Limb (tissue), 2 donors: ENCODE measurements at regions not wholly inside any gene's neighbourhood (a gene's known extent, or its start where the extent isn't known, plus 50 kb on each side); places are given as distances from the start of the nearest gene placed in this dataset.
"Not testable (repeated sequence)": the region's sequence is repeated elsewhere in the genome, so short reads cannot be mapped to it uniquely, and the experiment has no call there.

Source experiments
- DNase-seq, 2 donors: peaks; one replicate each; pipeline ENCODE4 v3.0.0-alpha.2; 2016; ENCODE audit errors: extremely low spot score in 2 of 2

GRCh38 chr2:131584380-131584779, 56.7 kb downstream of the CCDC74A start:
- no peak for DNase-seq

GRCh38 chr2:131584940-131585339, 57.3 kb downstream of the CCDC74A start:
- DNase-seq = no peak

- DNase-seq = no peak
Measured at GRCh38 chr2:131588152-131588873, 60.6 kb downstream of the CCDC74A start.

GRCh38 chr2:131589126-131589525, 61.4 kb downstream of the CCDC74A start:
- not testable (repeated sequence) for DNase-seq

GRCh38 chr2:131590366-131590765, 62.7 kb downstream of the CCDC74A start:
- no peak for DNase-seq

GRCh38 chr2:131590896-131591295, 63.2 kb downstream of the CCDC74A start:
- DNase-seq = no peak

- DNase-seq = not testable (repeated sequence)
Measured at GRCh38 chr2:131596561-131596960, 68.9 kb downstream of the CCDC74A start.

- not testable (repeated sequence) for DNase-seq
Measured at GRCh38 chr2:131602444-131602843, 74.8 kb downstream of the CCDC74A start.

GRCh38 chr2:131604652-131605051, 77.0 kb downstream of the CCDC74A start:
- not testable (repeated sequence) for DNase-seq

GRCh38 chr2:131606366-131606765, 78.7 kb downstream of the CCDC74A start:
- not testable (repeated sequence) for DNase-seq

GRCh38 chr2:131607056-131607455, 79.4 kb downstream of the CCDC74A start:
- DNase-seq = not testable (repeated sequence)

- DNase-seq = not testable (repeated sequence)
Measured at GRCh38 chr2:131614539-131614938, 86.9 kb downstream of the CCDC74A start.

GRCh38 chr2:131618320-131618719, 90.6 kb downstream of the CCDC74A start:
- not testable (repeated sequence) for DNase-seq

GRCh38 chr2:131622874-131623273, 95.2 kb downstream of the CCDC74A start:
- DNase-seq = not testable (repeated sequence)

- DNase-seq = not testable (repeated sequence)
Measured at GRCh38 chr2:131626011-131626410, 98.3 kb downstream of the CCDC74A start.

GRCh38 chr2:131626565-131626964, 98.9 kb downstream of the CCDC74A start:
- DNase-seq = not testable (repeated sequence)

- DNase-seq = not testable (repeated sequence)
Measured at GRCh38 chr2:131627777-131628176, 100.1 kb downstream of the CCDC74A start.

- DNase-seq = not testable (repeated sequence)
Measured at GRCh38 chr2:131631648-131632047, 104.0 kb downstream of the CCDC74A start.

- not testable (repeated sequence) for DNase-seq
Measured at GRCh38 chr2:131633405-131633804, 105.7 kb downstream of the CCDC74A start.

- DNase-seq = peak in 1 of 2 donors; percentile 8
Measured at GRCh38 chr2:131633827-131634695, 106.4 kb downstream of the CCDC74A start.

- DNase-seq = no peak
Measured at GRCh38 chr2:131635611-131636010, 107.9 kb downstream of the CCDC74A start.

- DNase-seq = not testable (repeated sequence)
Measured at GRCh38 chr2:131636704-131637308, 109.1 kb downstream of the CCDC74A start.
